Transverse colon (tissue), 4 donors: ENCODE measurements at regions not wholly inside any gene's neighbourhood (a gene's known extent, or its start where the extent isn't known, plus 50 kb on each side); places are given as distances from the start of the nearest gene placed in this dataset.

Experiments
- CTCF ChIP-seq, 5 experiments: fragments of 200-600 bp in 3 of 5; fragments of 450-650 bp in 2 of 5; sonication (generic) in 3 of 5; IDR thresholded peaks; 1 replicate in 2 of 5; 2 replicates in 3 of 5; pipeline ENCODE4 v1.5.1; 2016 to 2017; ENCODE audit warnings: antibody characterized with exemption in 5 of 5, inconsistent platforms in 3 of 5, mild to moderate bottlenecking in 2 of 5, moderate library complexity in 1 of 5
- EP300 ChIP-seq: sonication (generic); formaldehyde crosslinking; IDR thresholded peaks from one replicate; pipeline ENCODE4 v1.6.1; 2017; ENCODE audit warnings: antibody characterized with exemption, low read depth
- POLR2AphosphoS5 ChIP-seq, 3 donors: sonication (generic); formaldehyde crosslinking; IDR thresholded peaks; one replicate each; pipeline ENCODE4 v1.6.1; 2016; ENCODE audit warnings: antibody characterized with exemption in 3 of 3

GRCh38 chr4:135917011-135917410 lies 1615.3 kb downstream of the PCDH18 start:
- no peak for TF ChIP-seq CTCF (IDR thresholded peaks at IDR 0.05)
- TF ChIP-seq EP300, result no peak
- no peak for TF ChIP-seq POLR2AphosphoS5 (IDR thresholded peaks at IDR 0.05)
